ENCODE measurements at regions not wholly inside any gene's neighbourhood (a gene's known extent, or its start where the extent isn't known, plus 50 kb on each side); places are given as distances from the start of the nearest gene placed in this dataset.

GRCh38 chr6:11389977-11390376, 147.6 kb upstream of the TMEM170B start:
- Histone ChIP-seq H3K36me3 (no peaks in the 10 kb centered on the region), H3K4me1 (peaks cover 0 to 8% (median 2%) of the 10 kb centered on the region in 4 donors), H3K4me3 (no peak overlapping the region), H3K9me3 (peaks cover 0 to 3% (median 0%) of the 10 kb centered on the region in 4 donors), H3K27me3 (no peaks in the 10 kb centered on the region), H3K27ac (peak overlapping the region in 1 of 4 donors; percentile 57)
- DNase-seq (ENCODE audit: low spot score in 2 of 2), result no peak
- 62 to 68% methylated on average over 7 of the region's 7 CpGs for WGBS, 2 donors
- TF ChIP-seq CTCF (IDR thresholded peaks at IDR 0.05), result no peak
- peak; percentile 66 to 88 for TF ChIP-seq EP300 (IDR thresholded peaks at IDR 0.05)

DNA sequence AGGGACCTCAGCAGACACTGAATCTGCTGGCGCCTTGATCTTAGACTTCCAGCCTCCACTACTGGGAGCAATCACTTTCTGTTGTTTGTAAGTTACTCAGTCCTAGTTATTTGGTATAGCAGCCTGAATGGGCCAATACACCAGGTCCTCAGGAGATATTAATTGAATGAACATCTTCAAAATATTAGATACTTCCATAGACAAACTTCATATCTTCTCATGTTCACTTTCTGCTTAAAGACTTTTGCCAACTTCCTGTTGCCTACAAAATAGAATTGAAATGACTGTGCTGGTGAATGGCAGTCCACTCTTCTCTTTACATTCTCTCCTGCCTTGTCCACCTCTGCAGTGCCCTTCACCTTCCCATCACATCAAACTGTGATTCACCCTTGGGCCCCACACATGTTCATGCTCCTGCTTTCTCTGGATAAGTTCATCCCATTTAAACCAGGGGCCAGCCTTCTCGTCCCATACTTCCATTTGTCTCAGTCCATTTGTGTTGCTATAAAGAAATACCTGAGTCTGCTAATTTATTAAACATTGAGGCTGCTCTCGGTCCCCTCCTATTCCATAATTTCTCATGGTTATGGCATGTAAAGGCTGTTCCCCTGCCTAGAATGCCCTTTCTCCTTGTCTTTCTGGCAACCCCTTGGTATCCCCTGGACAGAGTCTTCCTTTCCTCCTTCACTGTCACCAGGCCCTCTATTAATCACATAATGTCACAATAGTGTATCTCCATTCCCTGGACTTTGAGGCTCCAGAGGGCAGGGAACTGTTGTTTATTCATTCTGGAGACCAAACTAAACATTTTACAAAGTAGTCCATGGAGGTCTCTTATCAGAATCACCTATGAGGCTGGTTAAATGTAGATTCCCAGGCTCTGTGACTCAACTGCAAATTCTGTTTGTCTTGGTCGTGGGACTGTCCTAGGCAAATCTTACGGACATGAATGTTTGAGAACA, 148.3 kb upstream of the TMEM170B start:
- Histone ChIP-seq H3K4me3 (no peak overlapping the region), H3K36me3 (no peaks in the 10 kb centered on the region), H3K4me1 (peaks cover 0 to 7% (median 2%) of the 10 kb centered on the region in 4 donors), H3K9me3 (peaks cover 0 to 3% (median 0%) of the 10 kb centered on the region in 4 donors), H3K27me3 (no peaks in the 10 kb centered on the region), H3K27ac (peak overlapping the region in 2 of 4 donors; percentile 28 to 57)
- TF ChIP-seq CTCF (IDR thresholded peaks at IDR 0.05) (no peak), EP300 (IDR thresholded peaks at IDR 0.05) (no peak), POLR2A (IDR thresholded peaks at IDR 0.05) (no peak)
- WGBS, 2 donors, result 88 to 91% methylated on average over 5 of the region's 5 CpGs
- DNase-seq (ENCODE audit: low spot score in 2 of 2), result no peak

GRCh38 chr6:11387707-11388430, 149.7 kb upstream of the TMEM170B start:
- peaks cover 0 to 3% (median 0%) of the 10 kb centered on the region in 4 donors for H3K9me3 ChIP-seq
- H3K27me3 ChIP-seq, result no peaks in the 10 kb centered on the region
- no peak for TF ChIP-seq POLR2A (IDR thresholded peaks at IDR 0.05)
- TF ChIP-seq EP300 (IDR thresholded peaks at IDR 0.05), result no peak
- TF ChIP-seq CTCF (IDR thresholded peaks at IDR 0.05), result no peak
- H3K36me3 ChIP-seq, result no peaks in the 10 kb centered on the region
- no peak for DNase-seq (ENCODE audit: low spot score in 2 of 2)
- H3K4me3 ChIP-seq, result no peak overlapping the region
- H3K4me1 ChIP-seq, result peaks cover 0 to 6% (median 2%) of the 10 kb centered on the region in 4 donors
- WGBS, 2 donors, result 87 to 93% methylated on average over 5 of the region's 5 CpGs
- no peak overlapping the region for H3K27ac ChIP-seq

DNA sequence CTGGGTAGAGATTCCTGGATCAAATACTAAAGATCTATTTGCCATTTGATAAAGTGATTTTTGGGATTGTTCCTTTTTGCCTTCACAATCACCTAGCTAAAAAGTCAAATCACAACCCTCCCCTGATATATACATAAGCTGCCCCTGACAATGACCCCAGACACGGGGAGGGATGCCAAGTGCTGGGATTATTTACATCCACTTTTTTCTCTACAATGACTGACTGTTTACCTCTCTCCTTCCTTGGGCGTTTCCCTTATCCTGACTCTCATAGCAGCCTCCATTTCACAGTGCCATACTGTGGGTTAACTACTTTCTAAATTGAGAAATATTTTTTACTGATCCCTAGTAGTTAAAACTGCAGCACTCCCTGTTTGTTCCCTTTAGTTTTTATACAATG, 150.8 kb upstream of the TMEM170B start:
- no peaks in the 10 kb centered on the region for H3K9me3 ChIP-seq
- H3K27me3 ChIP-seq, result no peaks in the 10 kb centered on the region
- H3K4me3 ChIP-seq, result no peak overlapping the region
- no peaks in the 10 kb centered on the region for H3K36me3 ChIP-seq
- peaks cover 0 to 7% (median 3%) of the 10 kb centered on the region in 4 donors for H3K4me1 ChIP-seq
- H3K27ac ChIP-seq, result no peak overlapping the region
- DNase-seq (ENCODE audit: low spot score in 2 of 2), result no peak
- WGBS, 2 donors, result 44 to 50% methylated on average over 2 of the region's 2 CpGs
- no peak for TF ChIP-seq CTCF (IDR thresholded peaks at IDR 0.05)
- no peak for TF ChIP-seq POLR2A (IDR thresholded peaks at IDR 0.05)
- no peak for TF ChIP-seq EP300 (IDR thresholded peaks at IDR 0.05)

DNA sequence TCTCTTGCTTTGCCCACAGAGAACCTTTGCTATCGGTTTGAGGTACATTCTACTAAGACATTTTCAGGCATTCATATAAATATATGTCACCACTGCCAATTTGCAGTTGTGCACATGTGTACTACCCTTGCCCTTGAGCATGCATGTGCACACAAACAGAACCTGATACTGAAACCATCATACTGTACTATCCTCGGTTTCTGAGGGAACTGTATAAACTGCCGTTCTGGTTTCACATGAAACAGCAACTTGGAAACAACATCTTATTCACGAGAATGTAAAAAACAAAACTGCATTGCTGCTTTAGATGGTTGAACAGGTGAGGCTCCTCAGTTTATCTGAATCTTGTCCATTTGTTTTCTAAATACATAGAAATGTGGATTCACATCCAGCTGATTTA, 151.2 kb upstream of the TMEM170B start:
- Histone ChIP-seq H3K27me3 (no peaks in the 10 kb centered on the region), H3K4me1 (peaks cover 0 to 7% (median 3%) of the 10 kb centered on the region in 4 donors), H3K36me3 (no peaks in the 10 kb centered on the region), H3K27ac (no peak overlapping the region), H3K4me3 (no peak overlapping the region), H3K9me3 (no peaks in the 10 kb centered on the region)
- 75 to 88% methylated on average over 4 of the region's 4 CpGs for WGBS, 2 donors
- DNase-seq (ENCODE audit: low spot score in 2 of 2), result no peak
- TF ChIP-seq CTCF (IDR thresholded peaks at IDR 0.05) (no peak), POLR2A (IDR thresholded peaks at IDR 0.05) (no peak), EP300 (IDR thresholded peaks at IDR 0.05) (no peak)
